NB4 (cell line): ENCODE measurements at regions not wholly inside any gene's neighbourhood (a gene's known extent, or its start where the extent isn't known, plus 50 kb on each side); places are given as distances from the start of the nearest gene placed in this dataset.

Source experiments
- DNase-seq: peaks from one replicate; pipeline ENCODE4 v3.0.0; 2010; ENCODE audit warnings: low read depth
- H3K4me3 ChIP-seq: one replicate; pipeline ENCODE4 v1.5.1; 2011; ENCODE audit warnings: mild to moderate bottlenecking, low read depth, low read length, moderate library complexity
- CTCF ChIP-seq: IDR thresholded peaks from one replicate; pipeline ENCODE4 v1.5.1; 2012; ENCODE audit warnings: low read depth, low read length
- MAX ChIP-seq: IDR thresholded peaks from 2 replicates; pipeline ENCODE4 v1.6.1; 2011; ENCODE audit warnings: low read depth, low read length
- MYC ChIP-seq: IDR thresholded peaks from 2 replicates; pipeline ENCODE4 v1.6.1; 2011; ENCODE audit warnings: low read depth, low read length
- POLR2A ChIP-seq: IDR thresholded peaks from 2 replicates; pipeline ENCODE4 v1.6.1; 2011; ENCODE audit warnings: mild to moderate bottlenecking; ENCODE audit not compliant: insufficient read length; ENCODE audit errors: extremely low read depth

- TF ChIP-seq POLR2A (no peak), CTCF (no peak), MAX (no peak), MYC (no peak)
- DNase-seq, result no peak
- no peak overlapping the region for H3K4me3 ChIP-seq
Observed at GRCh38 chr20:3340443-3340842, 67.0 kb downstream of the DNAAF9 start.

- TF ChIP-seq MAX (no peak), MYC (no peak), CTCF (no peak), POLR2A (no peak)
- DNase-seq, result no peak
- H3K4me3 ChIP-seq, result no peak overlapping the region
Observed at GRCh38 chr20:3339571-3339970, 67.9 kb downstream of the DNAAF9 start.

GRCh38 chr20:3339076-3339475, 68.4 kb downstream of the DNAAF9 start:
- TF ChIP-seq MYC, result no peak
- no peak for TF ChIP-seq POLR2A
- no peak for TF ChIP-seq CTCF
- TF ChIP-seq MAX, result no peak
- no peak for DNase-seq
- no peak overlapping the region for H3K4me3 ChIP-seq

GRCh38 chr20:3334156-3334943, 73.1 kb downstream of the DNAAF9 start:
- no peak for DNase-seq
- TF ChIP-seq MYC (no peak), POLR2A (no peak), CTCF (no peak), MAX (no peak)
- H3K4me3 ChIP-seq, result no peak overlapping the region

GRCh38 chr20:3330046-3330741, 77.3 kb downstream of the DNAAF9 start:
- peak; percentile 36 for DNase-seq
- TF ChIP-seq MAX (no peak), MYC (no peak), POLR2A (no peak), CTCF (peak; percentile 15)
- no peak overlapping the region for H3K4me3 ChIP-seq

- TF ChIP-seq MAX (no peak), CTCF (no peak), MYC (no peak)
- H3K4me3 ChIP-seq, result no peak overlapping the region
- no peak for DNase-seq
Observed at GRCh38 chr20:3328501-3328900, 79.0 kb downstream of the DNAAF9 start.
